ENCODE measurements at regions not wholly inside any gene's neighbourhood (a gene's known extent, or its start where the extent isn't known, plus 50 kb on each side); places are given as distances from the start of the nearest gene placed in this dataset.
"Not testable (repeated sequence)": the region's sequence is repeated elsewhere in the genome, so short reads cannot be mapped to it uniquely, and the experiment has no call there.

DNA sequence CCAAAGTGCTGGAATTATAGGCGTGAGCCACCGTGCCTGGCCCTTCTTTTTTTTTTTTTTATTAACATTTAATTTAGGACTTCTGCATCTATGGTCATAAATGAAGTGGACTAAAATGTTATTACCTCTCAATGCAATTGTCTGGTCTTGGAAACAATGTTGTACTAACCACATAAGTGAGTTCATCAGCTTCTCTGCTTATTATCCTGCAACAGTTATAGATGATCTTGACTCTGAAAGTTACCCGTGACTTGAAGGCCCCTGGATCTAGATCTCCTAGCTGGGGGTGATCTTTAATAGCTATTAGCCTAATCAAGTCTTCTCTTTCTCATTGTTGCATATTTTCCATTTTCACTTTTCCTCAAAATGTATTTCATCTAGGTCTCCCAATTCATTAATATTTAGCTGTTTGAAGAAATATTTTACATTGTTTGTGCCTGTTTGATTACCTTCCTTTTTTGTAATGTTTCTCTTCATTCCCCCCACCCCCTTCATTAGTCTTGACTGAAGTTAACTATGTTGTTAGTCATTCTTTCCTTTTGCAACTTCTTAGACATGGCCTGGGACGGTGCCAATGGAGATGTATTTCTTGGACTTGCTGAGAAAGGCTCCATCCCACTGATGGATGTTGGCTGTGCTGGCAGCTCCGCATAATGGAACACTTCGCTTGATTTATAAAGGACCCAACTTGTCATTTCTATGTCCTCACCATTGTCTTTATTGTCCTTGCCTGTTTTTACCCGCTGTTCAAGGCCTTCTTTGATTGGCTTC lies 141.6 kb upstream of the RIOK3 start:
- Mint-ChIP-seq H3K27ac (no peak overlapping the region), H3K4me1 (ENCODE audit: low read depth) (peaks cover 16% of the 10 kb centered on the region), H3K27me3 (no peaks in the 10 kb centered on the region), H3K36me3 (no peaks in the 10 kb centered on the region), H3K9me3 (no peaks in the 10 kb centered on the region), H3K4me3 (no peak overlapping the region)
- ChIA-PET CTCF (no interaction called here), POLR2A (no interaction called here)
- DNase-seq, result no peak
- intact Hi-C loops (cut with micrococcal nuclease), result no loop called here

DNA sequence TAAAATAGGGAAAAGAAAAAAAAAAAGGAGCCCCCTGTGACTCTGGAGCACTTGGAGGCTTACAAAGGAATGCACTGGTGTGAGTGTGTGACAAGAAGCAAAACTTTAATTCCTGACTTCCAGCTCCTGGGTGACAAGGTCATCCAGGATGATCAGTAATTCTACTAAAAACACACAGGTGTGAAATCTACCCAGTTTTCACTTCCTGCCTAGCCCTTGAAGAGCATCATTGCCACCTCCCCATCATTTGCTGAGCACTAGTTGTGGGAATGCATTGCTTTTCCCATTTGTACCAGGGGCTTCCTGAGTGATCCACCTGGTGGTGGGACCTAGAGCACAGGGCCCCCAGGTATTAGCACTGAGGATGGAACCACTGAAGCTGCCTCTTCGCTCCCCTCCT lies 139.7 kb upstream of the RIOK3 start:
- Mint-ChIP-seq H3K9me3 (no peaks in the 10 kb centered on the region), H3K4me3 (no peak overlapping the region), H3K27me3 (no peaks in the 10 kb centered on the region), H3K4me1 (ENCODE audit: low read depth) (peaks cover 6% of the 10 kb centered on the region), H3K27ac (no peak overlapping the region), H3K36me3 (no peaks in the 10 kb centered on the region)
- intact Hi-C loops (cut with micrococcal nuclease), result no loop called here
- ChIA-PET POLR2A (no interaction called here), CTCF (no interaction called here)
- DNase-seq, result no peak

DNA sequence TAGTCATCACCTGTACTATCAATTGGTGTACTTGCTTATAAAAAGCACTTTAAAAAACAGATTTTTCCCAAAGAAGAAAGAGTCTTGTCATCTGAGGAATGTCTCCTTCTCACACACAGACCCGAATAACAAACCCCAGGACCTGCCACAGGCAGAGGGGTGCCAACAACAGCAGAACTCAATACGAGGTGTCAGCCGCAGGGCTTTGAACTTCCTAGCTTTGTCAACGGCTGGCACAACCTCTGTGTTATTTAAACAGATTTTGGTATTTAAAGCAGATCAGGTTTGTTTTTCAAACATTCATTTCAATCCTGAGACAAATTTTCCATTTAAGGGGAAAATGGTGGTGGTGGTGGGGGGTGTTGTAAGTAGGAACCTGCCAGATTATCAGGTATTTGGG lies 138.4 kb upstream of the RIOK3 start:
- Mint-ChIP-seq H3K27ac (no peak overlapping the region), H3K36me3 (no peaks in the 10 kb centered on the region), H3K4me3 (no peak overlapping the region), H3K9me3 (no peaks in the 10 kb centered on the region), H3K27me3 (no peaks in the 10 kb centered on the region), H3K4me1 (ENCODE audit: low read depth) (peaks cover 3% of the 10 kb centered on the region)
- no peak for DNase-seq
- ChIA-PET POLR2A (no interaction called here), CTCF (no interaction called here)
- intact Hi-C loops (cut with micrococcal nuclease), result no loop called here

- Mint-ChIP-seq H3K9me3 (no peaks in the 10 kb centered on the region), H3K4me1 (ENCODE audit: low read depth) (peaks cover 3% of the 10 kb centered on the region), H3K27me3 (no peaks in the 10 kb centered on the region), H3K27ac (no peak overlapping the region), H3K4me3 (no peak overlapping the region), H3K36me3 (no peaks in the 10 kb centered on the region)
- ChIA-PET CTCF (no interaction called here), POLR2A (no interaction called here)
- no peak for DNase-seq
- intact Hi-C loops (cut with micrococcal nuclease), result no loop called here
Measured at GRCh38 chr18:23316316-23316715, 136.8 kb upstream of the RIOK3 start.

DNA sequence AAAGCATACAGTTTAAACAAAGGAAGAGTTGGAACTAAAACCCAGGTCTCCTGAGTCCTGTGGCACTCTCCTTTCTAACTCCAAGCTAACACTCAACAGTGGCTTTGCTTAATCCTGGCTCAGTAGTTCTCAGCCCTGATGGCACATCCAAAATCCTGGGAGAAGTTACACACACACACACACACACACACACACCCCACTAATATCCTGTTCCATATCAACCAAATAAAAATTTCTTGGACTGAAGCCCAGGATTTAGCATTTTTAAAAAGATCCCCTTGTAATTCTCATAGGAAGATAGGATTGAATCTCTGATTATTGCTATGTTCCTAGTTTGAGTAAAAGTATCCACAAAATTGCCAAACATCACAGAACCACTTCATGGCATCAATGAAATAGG lies 136.1 kb upstream of the RIOK3 start:
- ChIA-PET CTCF (no interaction called here), POLR2A (no interaction called here)
- intact Hi-C loops (cut with micrococcal nuclease), result no loop called here
- no peaks in the 10 kb centered on the region for H3K36me3 Mint-ChIP-seq
- H3K27ac Mint-ChIP-seq, result no peak overlapping the region
- no peak overlapping the region for H3K4me3 Mint-ChIP-seq
- H3K4me1 Mint-ChIP-seq (ENCODE audit: low read depth), result peaks cover 3% of the 10 kb centered on the region
- no peaks in the 10 kb centered on the region for H3K9me3 Mint-ChIP-seq
- no peak for DNase-seq
- no peaks in the 10 kb centered on the region for H3K27me3 Mint-ChIP-seq

- Mint-ChIP-seq H3K4me3 (no peak overlapping the region), H3K36me3 (no peaks in the 10 kb centered on the region), H3K4me1 (ENCODE audit: low read depth) (peaks cover 3% of the 10 kb centered on the region), H3K27me3 (no peaks in the 10 kb centered on the region), H3K9me3 (no peaks in the 10 kb centered on the region), H3K27ac (no peak overlapping the region)
- ChIA-PET POLR2A (no interaction called here), CTCF (no interaction called here)
- intact Hi-C loops (cut with micrococcal nuclease), result no loop called here
- DNase-seq, result no peak
Measured at GRCh38 chr18:23317975-23318675, 135.0 kb upstream of the RIOK3 start.

DNA sequence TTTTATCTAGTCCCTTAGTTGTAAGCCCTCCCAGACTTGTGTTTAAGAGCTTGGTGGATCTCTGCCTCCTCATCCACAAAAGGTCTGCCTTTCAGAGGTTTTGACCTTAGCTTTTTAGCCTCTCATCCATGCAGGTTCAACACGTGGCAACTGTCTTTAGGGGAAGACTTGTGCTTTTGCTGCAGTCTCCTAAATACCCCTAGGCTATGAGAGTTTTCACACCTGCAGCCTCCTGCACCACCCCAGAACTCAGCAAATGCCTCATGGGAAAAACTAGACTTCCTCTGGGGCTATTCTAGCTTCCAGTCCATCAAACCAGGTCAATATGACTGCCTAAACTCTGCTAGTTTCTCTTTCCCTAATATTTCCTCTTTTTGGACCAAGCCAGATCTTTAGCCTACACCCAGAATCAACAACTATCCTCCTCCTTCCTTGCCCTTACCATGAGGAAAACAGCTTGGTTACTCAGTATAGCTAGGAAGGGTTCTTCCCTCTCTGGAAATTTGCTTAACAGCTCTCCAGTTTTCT lies 132.3 kb upstream of the RIOK3 start:
- Mint-ChIP-seq H3K4me3 (no peak overlapping the region), H3K27ac (no peak overlapping the region), H3K4me1 (ENCODE audit: low read depth) (peaks cover 3% of the 10 kb centered on the region), H3K9me3 (no peaks in the 10 kb centered on the region), H3K27me3 (no peaks in the 10 kb centered on the region), H3K36me3 (no peaks in the 10 kb centered on the region)
- CTCF ChIA-PET, result no interaction called here
- intact Hi-C loops (cut with micrococcal nuclease), result no loop called here
- POLR2A ChIA-PET, result no interaction called here
- DNase-seq, result no peak

GRCh38 chr18:23321996-23322395 lies 131.1 kb upstream of the RIOK3 start:
- no peak overlapping the region for H3K27ac Mint-ChIP-seq
- H3K4me1 Mint-ChIP-seq (ENCODE audit: low read depth), result peaks cover 3% of the 10 kb centered on the region
- no peaks in the 10 kb centered on the region for H3K9me3 Mint-ChIP-seq
- no peak overlapping the region for H3K4me3 Mint-ChIP-seq
- intact Hi-C loops (cut with micrococcal nuclease), result no loop called here
- no peaks in the 10 kb centered on the region for H3K27me3 Mint-ChIP-seq
- ChIA-PET CTCF (no interaction called here), POLR2A (no interaction called here)
- peaks cover 3% of the 10 kb centered on the region for H3K36me3 Mint-ChIP-seq
- DNase-seq, result no peak

DNA sequence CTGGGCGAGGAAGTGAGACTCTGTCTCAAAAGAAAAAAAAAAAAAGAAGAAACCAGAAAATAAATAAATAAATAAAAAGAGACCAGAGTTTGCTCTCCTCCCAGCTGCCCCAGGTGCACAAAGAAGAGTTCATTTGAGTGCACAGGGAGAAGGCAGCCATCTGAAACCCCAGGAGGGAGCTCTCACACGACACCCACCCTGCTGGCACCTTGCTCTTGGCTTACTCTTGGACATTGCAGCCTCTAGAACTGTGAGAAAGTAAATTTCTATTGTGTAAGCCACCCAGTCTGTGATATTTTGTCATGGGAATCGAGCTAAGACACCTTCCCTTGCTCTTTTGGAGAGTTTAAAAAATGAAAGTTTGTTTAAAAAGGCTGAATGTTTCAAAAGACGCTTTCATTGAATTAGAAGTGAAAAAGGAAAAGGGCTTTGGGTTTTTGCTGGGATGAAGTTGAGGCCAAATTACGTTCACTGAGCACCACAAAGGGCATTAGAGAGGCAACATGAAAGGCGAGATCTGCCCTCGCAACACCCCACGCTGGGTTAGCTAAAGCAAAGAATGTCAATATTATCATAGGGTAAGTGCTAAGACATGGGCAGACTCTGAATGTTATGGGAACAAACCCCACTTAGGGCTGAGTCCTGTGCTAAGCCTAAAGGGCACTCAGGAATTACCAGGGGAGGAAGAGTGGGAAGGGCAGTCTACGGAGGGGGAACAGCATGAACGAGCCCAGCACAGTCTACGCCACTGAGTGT lies 128.9 kb upstream of the RIOK3 start:
- Mint-ChIP-seq H3K27me3 (no peaks in the 10 kb centered on the region), H3K4me1 (ENCODE audit: low read depth) (no peaks in the 10 kb centered on the region), H3K27ac (no peak overlapping the region), H3K36me3 (peaks cover 7% of the 10 kb centered on the region), H3K9me3 (peaks cover 3% of the 10 kb centered on the region), H3K4me3 (no peak overlapping the region)
- ChIA-PET POLR2A (no interaction called here), CTCF (no interaction called here)
- intact Hi-C loops (cut with micrococcal nuclease), result no loop called here
- DNase-seq, result no peak

GRCh38 chr18:23324861-23325260 lies 128.2 kb upstream of the RIOK3 start:
- H3K27ac Mint-ChIP-seq, result no peak overlapping the region
- intact Hi-C loops (cut with micrococcal nuclease), result no loop called here
- no peaks in the 10 kb centered on the region for H3K4me1 Mint-ChIP-seq (ENCODE audit: low read depth)
- H3K36me3 Mint-ChIP-seq, result peaks cover 9% of the 10 kb centered on the region
- H3K27me3 Mint-ChIP-seq, result no peaks in the 10 kb centered on the region
- DNase-seq, result no peak
- H3K9me3 Mint-ChIP-seq, result peaks cover 3% of the 10 kb centered on the region
- no peak overlapping the region for H3K4me3 Mint-ChIP-seq
- POLR2A ChIA-PET, result no interaction called here
- CTCF ChIA-PET, result no interaction called here

DNA sequence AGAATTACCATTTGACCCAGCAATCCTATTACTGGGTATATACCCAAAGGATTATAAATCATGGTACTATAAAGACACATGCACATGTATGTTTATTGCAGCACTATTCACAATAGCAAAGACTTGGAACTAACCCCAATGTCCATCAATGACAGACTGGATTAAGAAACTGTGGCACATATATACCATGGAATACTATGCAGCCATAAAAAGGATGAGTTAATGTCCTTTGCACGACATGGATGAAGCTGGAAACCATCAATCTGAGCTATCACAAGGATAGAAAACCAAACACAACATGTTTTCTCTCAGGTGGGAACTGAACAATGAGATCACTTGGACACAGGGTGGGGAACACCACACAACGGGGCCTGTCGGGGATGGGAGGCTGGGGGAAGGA lies 123.4 kb upstream of the RIOK3 start:
- H3K27me3 Mint-ChIP-seq; H3K4me1 Mint-ChIP-seq (ENCODE audit: low read depth); H3K9me3 Mint-ChIP-seq; CTCF ChIA-PET; DNase-seq; H3K27ac Mint-ChIP-seq; POLR2A ChIA-PET; intact Hi-C loops (cut with micrococcal nuclease); H3K4me3 Mint-ChIP-seq: not testable (repeated sequence)
- H3K36me3 Mint-ChIP-seq, result peaks cover 14% of the 10 kb centered on the region

- no peak overlapping the region for H3K27ac Mint-ChIP-seq
- POLR2A ChIA-PET, result no interaction called here
- intact Hi-C loops (cut with micrococcal nuclease), result no loop called here
- H3K9me3 Mint-ChIP-seq, result peaks cover 3% of the 10 kb centered on the region
- no peaks in the 10 kb centered on the region for H3K4me1 Mint-ChIP-seq (ENCODE audit: low read depth)
- no peak for DNase-seq
- CTCF ChIA-PET, result no interaction called here
- peaks cover 14% of the 10 kb centered on the region for H3K36me3 Mint-ChIP-seq
- no peak overlapping the region for H3K4me3 Mint-ChIP-seq
- no peaks in the 10 kb centered on the region for H3K27me3 Mint-ChIP-seq
Measured at GRCh38 chr18:23330423-23330822, 122.7 kb upstream of the RIOK3 start.
